ENCODE measurements at regions not wholly inside any gene's neighbourhood (a gene's known extent, or its start where the extent isn't known, plus 50 kb on each side); places are given as distances from the start of the nearest gene placed in this dataset.

DNA sequence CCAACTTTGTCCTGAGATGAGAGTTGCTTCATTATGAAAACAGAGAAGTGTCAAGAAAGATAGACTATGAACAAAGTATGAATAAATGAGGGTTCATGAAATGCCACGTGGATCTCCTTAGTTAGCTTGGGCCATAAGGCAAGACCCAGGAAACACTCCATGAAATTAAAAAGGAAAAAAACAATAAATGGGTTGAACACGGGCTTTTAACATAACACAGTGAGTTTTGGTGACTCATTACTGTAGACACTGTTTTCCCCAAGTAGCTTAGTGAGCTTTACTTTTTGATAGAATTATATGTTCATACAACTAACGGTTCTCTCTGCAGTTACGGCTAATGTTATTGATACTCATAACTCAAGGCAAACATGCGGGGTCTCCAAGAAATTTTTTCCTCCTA is 265.0 kb downstream of the DHX15 start:
- ATAC-seq: no peak
- DNase-seq: no peak
- intact Hi-C loops (cut with micrococcal nuclease): no loop called here

DNA sequence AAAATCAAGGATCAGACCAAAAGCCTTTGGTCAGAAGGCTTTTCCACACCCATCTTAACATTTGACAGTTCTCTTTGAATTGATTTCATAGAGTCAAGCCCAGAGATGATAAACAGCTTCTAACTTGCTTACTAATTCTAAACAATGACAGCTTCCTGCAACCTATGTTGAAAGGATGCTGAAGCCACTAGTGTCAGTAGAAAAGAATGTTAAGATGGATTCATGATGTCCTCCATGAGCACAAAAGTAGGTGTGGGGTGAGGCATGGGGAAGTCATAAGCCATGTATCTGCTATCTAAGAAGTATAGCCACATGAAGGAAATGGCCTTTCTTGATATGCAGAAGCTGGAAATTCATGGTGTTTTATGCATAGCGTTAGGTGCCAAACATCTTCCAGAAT is 269.3 kb downstream of the DHX15 start:
- ATAC-seq (no peak), DNase-seq (no peak)
- intact Hi-C loops (cut with micrococcal nuclease): no loop called here

- DNase-seq: no peak
- no peak for ATAC-seq
- intact Hi-C loops (cut with micrococcal nuclease): no loop called here
Observed at GRCh38 chr4:24312261-24312913, 272.0 kb downstream of the DHX15 start.

DNA sequence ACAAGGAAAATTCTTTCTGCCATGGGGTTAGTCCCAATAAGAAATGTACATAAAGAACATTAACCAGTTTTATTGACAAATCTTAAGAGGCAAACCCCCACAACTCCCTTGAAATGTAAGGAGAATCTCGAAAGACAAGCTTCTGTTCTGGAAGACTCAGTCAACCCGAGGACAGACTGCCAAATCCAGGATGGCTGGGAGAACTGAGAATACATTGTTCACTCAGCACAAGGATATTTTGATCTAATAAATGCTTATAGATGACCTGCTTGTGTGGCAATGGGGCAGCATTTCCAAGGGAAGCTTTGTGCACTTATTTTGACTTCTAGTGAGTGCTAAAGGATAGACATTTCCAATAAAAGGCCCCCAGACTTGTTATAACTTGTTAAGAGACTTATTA is 280.4 kb downstream of the DHX15 start:
- intact Hi-C loops (cut with micrococcal nuclease): no loop called here
- ATAC-seq (no peak), DNase-seq (no peak)

DNA sequence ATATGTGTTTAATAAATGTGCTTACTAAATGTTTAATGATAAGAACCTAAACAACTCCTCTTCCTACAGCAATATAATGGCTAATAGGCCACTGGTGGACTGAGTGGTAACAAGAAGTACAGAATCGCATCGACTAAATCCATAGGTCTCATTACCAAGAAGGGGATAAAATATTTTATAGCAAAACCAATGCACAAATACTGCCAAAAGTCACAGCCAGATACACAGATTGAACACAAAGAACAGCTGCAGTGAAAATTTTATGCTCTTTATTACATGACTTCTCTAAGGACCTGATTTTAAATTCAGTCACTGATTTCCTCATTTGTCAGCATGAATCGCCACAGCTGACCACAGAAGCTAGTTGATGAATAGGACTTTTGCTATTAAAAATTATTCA is 285.4 kb downstream of the DHX15 start:
- intact Hi-C loops (cut with micrococcal nuclease): no loop called here
- no peak for ATAC-seq
- DNase-seq: no peak

- DNase-seq (no peak), ATAC-seq (no peak)
- intact Hi-C loops (cut with micrococcal nuclease): no loop called here
Observed at GRCh38 chr4:24287096-24287495, 297.3 kb downstream of the DHX15 start.

GRCh38 chr4:24285759-24286158 is 298.6 kb downstream of the DHX15 start:
- intact Hi-C loops (cut with micrococcal nuclease): no loop called here
- DNase-seq (no peak), ATAC-seq (peak; percentile 45)

- intact Hi-C loops (cut with micrococcal nuclease): no loop called here
- ATAC-seq: peak; percentile 73
Observed at GRCh38 chr4:24282446-24282845, 301.9 kb downstream of the DHX15 start.

GRCh38 chr4:24279911-24280375 is 304.4 kb downstream of the DHX15 start:
- ATAC-seq (peak; percentile 56), DNase-seq (no peak)
- intact Hi-C loops (cut with micrococcal nuclease): no loop called here

More at GRCh38 chr4:24282446-24282845, 301.9 kb downstream of the DHX15 start:
- no peak for DNase-seq

GRCh38 chr4:24279469-24279868 is 304.9 kb downstream of the DHX15 start:
- intact Hi-C loops (cut with micrococcal nuclease): no loop called here
- peak; percentile 28 for DNase-seq

GRCh38 chr4:24278693-24279092 is 305.7 kb downstream of the DHX15 start:
- ATAC-seq (no peak), DNase-seq (no peak)
- intact Hi-C loops (cut with micrococcal nuclease): no loop called here

More at GRCh38 chr4:24279469-24279868, 304.9 kb downstream of the DHX15 start:
- peak; percentile 33 for ATAC-seq

GRCh38 chr4:24274381-24274941 is 309.9 kb downstream of the DHX15 start:
- intact Hi-C loops (cut with micrococcal nuclease): no loop called here
- DNase-seq: no peak
- no peak for ATAC-seq

DNA sequence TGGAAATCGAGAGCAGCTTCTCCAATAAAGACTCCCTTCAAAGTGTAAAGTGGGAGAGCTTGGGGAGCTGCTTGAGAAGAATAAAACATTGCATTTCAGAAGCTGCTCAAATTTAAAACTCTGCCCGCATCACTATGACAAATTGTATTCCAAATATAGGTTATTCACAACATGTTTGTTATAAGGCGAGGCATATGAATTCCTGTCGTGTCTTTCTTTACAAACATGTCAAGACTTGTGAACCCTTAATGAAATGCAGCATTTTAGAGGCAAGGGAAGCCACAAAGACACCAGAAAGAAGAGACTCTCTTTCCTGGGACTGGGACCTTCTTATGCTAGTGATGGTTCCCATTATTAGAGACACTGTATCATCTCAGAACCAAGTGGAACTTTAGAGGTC is 311.2 kb downstream of the DHX15 start:
- intact Hi-C loops (cut with micrococcal nuclease): no loop called here
- no peak for DNase-seq
- ATAC-seq: no peak

DNA sequence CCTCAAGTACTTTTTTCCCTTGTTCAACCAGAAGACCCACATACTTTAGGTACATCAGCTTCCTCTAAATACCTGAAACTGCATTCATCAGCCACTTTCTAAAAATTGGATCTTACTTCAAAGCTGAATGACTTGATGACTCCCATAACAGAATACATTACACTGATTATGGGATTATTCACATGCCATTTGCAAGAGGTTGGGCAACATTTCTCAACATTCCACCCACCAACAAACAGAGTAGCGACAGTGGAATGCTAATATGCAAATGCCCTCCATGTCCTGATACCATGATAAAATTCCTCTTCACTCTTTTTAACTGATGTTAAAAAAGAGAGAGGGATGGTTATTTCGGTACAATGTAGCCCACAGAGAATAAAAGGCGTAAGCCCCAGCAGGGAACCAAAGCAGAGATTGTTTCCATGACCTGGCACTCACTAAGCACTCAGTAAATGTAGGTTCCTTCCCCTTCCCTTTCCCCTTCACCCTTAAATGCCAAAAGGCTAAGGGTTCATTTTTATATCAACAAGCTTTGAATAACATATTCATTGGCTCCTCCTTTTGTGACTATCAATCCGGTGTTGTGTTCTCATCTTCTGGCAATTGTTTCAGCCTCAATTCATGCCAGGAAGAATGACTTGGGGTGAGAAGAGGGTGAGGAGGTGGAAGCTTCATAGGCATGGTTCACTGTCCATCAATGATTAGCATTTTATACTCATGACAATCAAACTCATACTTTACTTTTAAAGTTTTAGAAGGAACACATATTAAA is 317.2 kb downstream of the DHX15 start:
- ATAC-seq (no peak), DNase-seq (no peak)
- intact Hi-C loops (cut with micrococcal nuclease): loop anchor here (5.0 kb wide), 1 partner anchor 135 kb away; no protein-coding TSS in a partner anchor

DNA sequence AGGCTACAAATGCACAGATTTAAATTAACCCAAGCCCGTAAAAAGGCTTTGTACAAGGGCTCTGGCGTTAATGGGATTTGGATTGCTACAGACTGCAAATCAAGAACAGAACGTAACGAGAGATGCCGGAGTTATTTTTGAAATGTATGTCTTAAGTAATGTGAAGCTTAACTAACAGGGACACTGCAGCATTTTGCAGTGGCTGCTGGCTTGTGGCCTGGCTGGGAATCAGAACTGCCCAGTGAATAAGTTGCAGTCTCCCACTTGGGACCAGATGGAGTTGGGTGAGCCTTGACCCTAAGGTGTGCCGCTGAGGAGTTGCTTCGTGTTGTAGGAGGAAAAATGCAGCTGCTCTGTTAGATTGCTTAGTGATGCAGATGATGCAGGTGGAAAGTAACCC is 318.4 kb downstream of the DHX15 start:
- ATAC-seq (peak; percentile 20), DNase-seq (no peak)
- intact Hi-C loops (cut with micrococcal nuclease): loop anchor here (5.0 kb wide), 1 partner anchor 136 kb away; no protein-coding TSS in a partner anchor

DNA sequence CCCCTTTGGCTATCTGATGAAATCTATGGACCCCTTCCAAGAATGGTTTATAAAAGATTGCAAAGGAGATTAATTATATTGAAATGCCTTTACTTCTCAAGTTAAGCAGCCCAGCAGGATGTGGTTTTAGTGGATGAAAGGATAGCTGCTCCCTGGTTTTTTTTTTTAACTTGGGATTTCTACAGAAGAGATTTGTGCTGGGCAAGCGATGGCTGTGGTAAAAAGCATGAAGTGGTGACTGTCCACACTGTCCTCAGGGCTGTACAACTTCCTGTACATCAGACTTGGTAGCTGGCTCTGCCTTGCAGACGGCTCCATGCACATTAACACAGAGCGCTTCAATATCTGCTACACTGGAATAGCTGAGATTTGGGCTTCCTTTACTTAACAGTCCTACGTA is 321.7 kb downstream of the DHX15 start:
- DNase-seq (no peak), ATAC-seq (no peak)
- intact Hi-C loops (cut with micrococcal nuclease): no loop called here

GRCh38 chr4:24262084-24262483 is 322.3 kb downstream of the DHX15 start:
- no peak for DNase-seq
- intact Hi-C loops (cut with micrococcal nuclease): no loop called here
- peak; percentile 78 for ATAC-seq

- intact Hi-C loops (cut with micrococcal nuclease): no loop called here
- DNase-seq: no peak
- peak; percentile 41 for ATAC-seq
Observed at GRCh38 chr4:24260923-24261564, 323.3 kb downstream of the DHX15 start.

- DNase-seq (no peak), ATAC-seq (no peak)
- intact Hi-C loops (cut with micrococcal nuclease): no loop called here
Observed at GRCh38 chr4:24260133-24260715, 324.1 kb downstream of the DHX15 start.

DNA sequence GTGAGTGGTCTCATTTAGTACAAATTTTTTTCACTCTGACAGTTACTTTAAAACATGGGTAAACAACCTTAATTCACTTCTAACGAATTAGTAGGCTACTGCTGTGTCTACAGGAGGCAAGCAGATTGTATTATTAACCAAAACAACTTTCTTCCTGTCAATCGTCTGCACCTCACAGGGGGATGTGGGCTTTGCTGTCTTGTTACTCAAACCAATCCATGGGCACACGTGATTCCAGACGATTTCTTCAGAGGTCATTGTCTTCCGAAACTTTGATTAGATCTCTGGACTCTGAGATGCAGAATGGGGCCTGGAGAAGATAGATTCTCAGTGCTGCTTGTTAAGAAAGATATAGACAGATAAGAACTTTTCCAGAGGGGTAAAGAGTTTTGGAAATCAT is 327.8 kb downstream of the DHX15 start:
- ATAC-seq (no peak), DNase-seq (no peak)
- intact Hi-C loops (cut with micrococcal nuclease): no loop called here

Measured in left ventricle myocardium superior (tissue), 1 donor.